Endothelial cell of umbilical vein (primary cell): ENCODE measurements at regions not wholly inside any gene's neighbourhood (a gene's known extent, or its start where the extent isn't known, plus 50 kb on each side); places are given as distances from the start of the nearest gene placed in this dataset.

Experiments used
- BruUV-seq: library from RNA; stranded (reverse); fragments of 400-500 nt; replicated peaks from 2 replicates; lab custom pipeline; 2021; lab: Mats Ljungman, UMichigan
- CTCF ChIA-PET: fragments of 300-600, 350-600 bp; sonication (Branson Sonifier 250); formaldehyde crosslinking; loops from one replicate; lab custom pipeline; 2021; ENCODE audit warnings: antibody characterized with exemption, inconsistent platforms; lab: Charles Lee
- POLR2A ChIA-PET: fragments of 300-600, 350-600 bp; sonication (Branson Sonifier 250); formaldehyde crosslinking; loops from one replicate; lab custom pipeline; 2021; ENCODE audit warnings: antibody characterized with exemption, inconsistent platforms; lab: Charles Lee
- DNase-seq: peaks from one replicate; pipeline ENCODE4 v3.0.0-alpha.2; 2011; ENCODE audit warnings: low read depth, low spot score
- FAIRE-seq: peaks from 2 replicates; lab custom pipeline; 2011; peaks lifted over from hg19 to GRCh38; lab: Jason Lieb, UNC
- H2AFZ ChIP-seq: 2 replicates; pipeline ENCODE4 v1.6.0; 2012; ENCODE audit warnings: low read depth, low read length, control low read depth, inconsistent platforms
- H3K27ac ChIP-seq: 2 replicates; pipeline ENCODE4 v1.5.1; 2011; ENCODE audit warnings: low read depth, mild to moderate bottlenecking, control low read depth, low read length, moderate library complexity; ENCODE audit not compliant: insufficient read depth
- H3K27me3 ChIP-seq, 2 experiments: 2 replicates each; pipeline versions ENCODE4 v1.6.0 to v1.6.1; 2011; ENCODE audit warnings: low read length in 2 of 2, mixed read lengths in 1 of 2; ENCODE audit not compliant: control insufficient read depth in 2 of 2, insufficient read depth in 2 of 2
- H3K36me3 ChIP-seq, 2 experiments: 2 replicates in 1 of 2; 3 replicates in 1 of 2; pipeline ENCODE4 v1.5.1; 2011; ENCODE audit warnings: low read length in 2 of 2, mild to moderate bottlenecking in 1 of 2, moderate library complexity in 1 of 2; ENCODE audit not compliant: control insufficient read depth in 2 of 2, insufficient read depth in 2 of 2; ENCODE audit errors: extremely low read depth in 1 of 2
- H3K4me1 ChIP-seq: 3 replicates; pipeline ENCODE4 v1.5.1; 2011; ENCODE audit warnings: mild to moderate bottlenecking, low read length; ENCODE audit not compliant: control insufficient read depth, insufficient read depth; ENCODE audit errors: extremely low read depth
- H3K4me2 ChIP-seq: 2 replicates; pipeline ENCODE4 v1.6.1; 2011; ENCODE audit warnings: low read length, control low read depth, mixed read lengths; ENCODE audit not compliant: insufficient read depth
- H3K4me3 ChIP-seq, 3 experiments: fragments of 200-600 bp in 1 of 3; sonication (generic), shearing (Covaris generic) in 1 of 3; replicated peaks in 1 of 3; 2 replicates each; pipeline ENCODE4 v1.5.1; 2011 to 2016; ENCODE audit warnings: control low read depth in 3 of 3, low read length in 3 of 3, mild to moderate bottlenecking in 2 of 3, inconsistent platforms in 1 of 3, low read depth in 1 of 3, moderate library complexity in 1 of 3; ENCODE audit not compliant: insufficient read depth in 1 of 3
- H3K79me2 ChIP-seq: 2 replicates; pipeline ENCODE4 v1.6.0; 2012; ENCODE audit warnings: low read length, inconsistent platforms; ENCODE audit not compliant: control insufficient read depth, insufficient read depth
- H3K9ac ChIP-seq: replicated peaks from 2 replicates; pipeline ENCODE3; 2011; ENCODE audit warnings: low read length, control low read depth; ENCODE audit not compliant: insufficient read depth; ENCODE audit errors: extremely low read depth
- H3K9me1 ChIP-seq: replicated peaks from 3 replicates; pipeline ENCODE4 v1.6.0; 2011; ENCODE audit warnings: mild to moderate bottlenecking, low read length; ENCODE audit not compliant: control insufficient read depth, insufficient read depth; ENCODE audit errors: extremely low read depth
- H3K9me3 ChIP-seq: replicated peaks from 2 replicates; pipeline ENCODE4 v1.5.1; 2012; ENCODE audit warnings: low read length, inconsistent platforms; ENCODE audit not compliant: control insufficient read depth, insufficient read depth
- H4K20me1 ChIP-seq: replicated peaks from 2 replicates; pipeline ENCODE3; 2011; ENCODE audit warnings: mild to moderate bottlenecking, low read length; ENCODE audit not compliant: control insufficient read depth, insufficient read depth; ENCODE audit errors: extremely low read depth
- EZH2 ChIP-seq: IDR thresholded peaks from 2 replicates; pipeline ENCODE4 v1.6.1; 2012; ENCODE audit warnings: borderline replicate concordance, low read depth, mild to moderate bottlenecking, moderate library complexity, low read length, inconsistent platforms; ENCODE audit not compliant: severe bottlenecking
- FOS ChIP-seq: IDR thresholded peaks from 2 replicates; pipeline ENCODE4 v1.6.1; 2011; ENCODE audit warnings: mild to moderate bottlenecking, low read length, moderate library complexity, borderline replicate concordance; ENCODE audit not compliant: insufficient read depth
- GATA2 ChIP-seq: IDR thresholded peaks from 2 replicates; pipeline ENCODE4 v1.7.0; 2011; ENCODE audit warnings: low read depth, mild to moderate bottlenecking, moderate library complexity, mixed read lengths, low read length; ENCODE audit not compliant: insufficient read length, insufficient read depth
- JUN ChIP-seq: IDR thresholded peaks from 2 replicates; pipeline ENCODE4 v1.6.1; 2011; ENCODE audit warnings: borderline replicate concordance, low read depth; ENCODE audit not compliant: insufficient read length, insufficient read depth
- MYC ChIP-seq: IDR thresholded peaks from one replicate; pipeline ENCODE4 v1.6.1; 2011; ENCODE audit warnings: mild to moderate bottlenecking, low read depth, low read length
- POLR2A ChIP-seq: IDR thresholded peaks from 2 replicates; pipeline ENCODE4 v1.6.1; 2012; ENCODE audit warnings: low read depth, mild to moderate bottlenecking, control low read depth, low read length
- POLR2AphosphoS5 ChIP-seq: IDR thresholded peaks from 2 replicates; pipeline ENCODE4 v1.6.1; 2012; ENCODE audit warnings: low read depth, mild to moderate bottlenecking, control low read depth, low read length, moderate library complexity; ENCODE audit not compliant: insufficient read depth
- dilution Hi-C: fragments of 300-500 bp; cut with MboI; formaldehyde crosslinking; loops from one replicate; pipeline ENCODE4 v1.15.0; 2019; ENCODE audit warnings: low sequenced_read_pairs; ENCODE audit not compliant: extremely low pct_ligation_motif_present
- intact Hi-C: fragments of 100-400 bp; cut with micrococcal nuclease; formaldehyde crosslinking; loops from one replicate; pipeline ENCODE4 v1.10.0; 2022
- TF ChIP-seq, protein P1 (sequence below): IDR thresholded peaks from 2 replicates; pipeline ENCODE4 v1.6.1; 2011; ENCODE audit not compliant: insufficient read depth, insufficient read length
- TF ChIP-seq, protein P2 (sequence below), 2 donors: IDR thresholded peaks; 1 replicate in 1 of 2; 2 replicates in 1 of 2; pipeline ENCODE4 v1.5.1; 2011; ENCODE audit warnings: low read length in 2 of 2, mild to moderate bottlenecking in 2 of 2, moderate library complexity in 2 of 2, control low read depth in 1 of 2, inconsistent platforms in 1 of 2, low read depth in 1 of 2; ENCODE audit not compliant: insufficient read depth in 1 of 2; ENCODE audit errors: extremely low read depth in 1 of 2

DNA sequence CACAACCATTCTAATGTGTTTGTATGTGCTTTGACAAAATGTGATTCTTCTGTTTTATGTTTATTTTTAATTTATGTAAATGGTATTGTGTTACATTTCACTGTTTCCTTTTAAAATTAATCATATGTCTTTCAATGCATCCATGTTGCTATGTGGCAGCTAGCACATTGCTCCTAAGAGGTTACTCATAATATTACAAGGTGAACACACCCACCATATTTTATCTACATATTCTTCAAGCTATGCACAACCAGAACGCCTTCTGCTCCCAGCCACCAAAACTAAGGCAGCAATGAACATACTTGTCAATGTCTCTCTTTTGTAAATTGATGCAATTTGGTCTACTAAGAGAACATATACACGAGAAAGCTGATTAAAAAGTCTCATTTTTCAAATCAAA is 160.6 kb upstream of the OSR1 start:
- dilution Hi-C loops = no loop called here
- no peaks in the 10 kb centered on the region for H4K20me1 ChIP-seq

More for the DNA sequence above, 160.6 kb upstream of the OSR1 start:
- DNase-seq = no peak
- H2AFZ ChIP-seq = no peak overlapping the region
- intact Hi-C loops = no loop called here
- TF ChIP-seq JUN (no peak), MYC (no peak), FOS (no peak), EZH2 (no peak), GATA2 (no peak), POLR2A (no peak), POLR2AphosphoS5 (no peak)
- TF ChIP-seq, protein P1, sequence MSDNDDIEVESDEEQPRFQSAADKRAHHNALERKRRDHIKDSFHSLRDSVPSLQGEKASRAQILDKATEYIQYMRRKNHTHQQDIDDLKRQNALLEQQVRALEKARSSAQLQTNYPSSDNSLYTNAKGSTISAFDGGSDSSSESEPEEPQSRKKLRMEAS = no peak
- TF ChIP-seq, protein P2, sequence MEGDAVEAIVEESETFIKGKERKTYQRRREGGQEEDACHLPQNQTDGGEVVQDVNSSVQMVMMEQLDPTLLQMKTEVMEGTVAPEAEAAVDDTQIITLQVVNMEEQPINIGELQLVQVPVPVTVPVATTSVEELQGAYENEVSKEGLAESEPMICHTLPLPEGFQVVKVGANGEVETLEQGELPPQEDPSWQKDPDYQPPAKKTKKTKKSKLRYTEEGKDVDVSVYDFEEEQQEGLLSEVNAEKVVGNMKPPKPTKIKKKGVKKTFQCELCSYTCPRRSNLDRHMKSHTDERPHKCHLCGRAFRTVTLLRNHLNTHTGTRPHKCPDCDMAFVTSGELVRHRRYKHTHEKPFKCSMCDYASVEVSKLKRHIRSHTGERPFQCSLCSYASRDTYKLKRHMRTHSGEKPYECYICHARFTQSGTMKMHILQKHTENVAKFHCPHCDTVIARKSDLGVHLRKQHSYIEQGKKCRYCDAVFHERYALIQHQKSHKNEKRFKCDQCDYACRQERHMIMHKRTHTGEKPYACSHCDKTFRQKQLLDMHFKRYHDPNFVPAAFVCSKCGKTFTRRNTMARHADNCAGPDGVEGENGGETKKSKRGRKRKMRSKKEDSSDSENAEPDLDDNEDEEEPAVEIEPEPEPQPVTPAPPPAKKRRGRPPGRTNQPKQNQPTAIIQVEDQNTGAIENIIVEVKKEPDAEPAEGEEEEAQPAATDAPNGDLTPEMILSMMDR (IDR thresholded peaks at IDR 0.05; ENCODE audit: extremely low read depth in 1 of 2, insufficient read depth in 1 of 2, low read depth in 1 of 2, low read length in 2 of 2) = no peak
- CTCF ChIA-PET = no interaction called here
- no peak overlapping the region for H3K4me2 ChIP-seq
- H3K9me1 ChIP-seq = no peaks in the 10 kb centered on the region
- no peaks in the 10 kb centered on the region for H3K4me1 ChIP-seq
- no peak overlapping the region for H3K9ac ChIP-seq
- no peak for FAIRE-seq
- no peak overlapping the region for H3K4me3 ChIP-seq
- no peaks in the 10 kb centered on the region for H3K36me3 ChIP-seq
- no peaks in the 10 kb centered on the region for H3K27me3 ChIP-seq
- no peak overlapping the region for H3K27ac ChIP-seq
- no TSS peak for BruUV-seq
- H3K79me2 ChIP-seq = no peaks in the 10 kb centered on the region
- H3K9me3 ChIP-seq = no peaks in the 10 kb centered on the region
- POLR2A ChIA-PET = no interaction called here
